SJCRH30 (cell line): ENCODE measurements at regions not wholly inside any gene's neighbourhood (a gene's known extent, or its start where the extent isn't known, plus 50 kb on each side); places are given as distances from the start of the nearest gene placed in this dataset.
A peak's percentile ranks its signal among the peaks of the same experiment; 100 is the strongest.
"Not testable (repeated sequence)": the region's sequence is repeated elsewhere in the genome, so short reads cannot be mapped to it uniquely, and the experiment has no call there.

Source experiments
- DNase-seq, 2 experiments: peaks; one replicate each; pipeline ENCODE4 v3.0.0-alpha.2; 2015 to 2020
- H3K27ac ChIP-seq: fragments of 250-450 bp; sonication (Bioruptor Pico); 2 replicates; pipeline ENCODE4 v1.5.1; 2020; ENCODE audit warnings: mild to moderate bottlenecking, moderate library complexity
- H3K27me3 ChIP-seq: fragments of 250-450 bp; sonication (Bioruptor Pico); 2 replicates; pipeline ENCODE4 v1.5.1; 2020; ENCODE audit warnings: mild to moderate bottlenecking, moderate library complexity
- H3K36me3 ChIP-seq: fragments of 250-450 bp; sonication (Bioruptor Pico); 2 replicates; pipeline ENCODE4 v1.5.1; 2020; ENCODE audit warnings: mild to moderate bottlenecking, moderate library complexity
- H3K4me1 ChIP-seq: fragments of 250-450 bp; sonication (Bioruptor Pico); 2 replicates; pipeline ENCODE4 v1.5.1; 2020; ENCODE audit warnings: mild to moderate bottlenecking, moderate library complexity
- H3K4me3 ChIP-seq: fragments of 250-450 bp; sonication (Bioruptor Pico); 2 replicates; pipeline ENCODE4 v1.5.1; 2020; ENCODE audit warnings: mild to moderate bottlenecking, moderate library complexity
- H3K9me3 ChIP-seq: fragments of 250-450 bp; sonication (Bioruptor Pico); replicated peaks from 2 replicates; pipeline ENCODE4 v1.5.1; 2020; ENCODE audit warnings: mild to moderate bottlenecking, moderate library complexity

- no peaks in the 10 kb centered on the region for H3K27me3 ChIP-seq
- no peaks in the 10 kb centered on the region for H3K36me3 ChIP-seq
- H3K4me1 ChIP-seq, result no peaks in the 10 kb centered on the region
- H3K9me3 ChIP-seq, result no peaks in the 10 kb centered on the region
- H3K27ac ChIP-seq, result no peak overlapping the region
- no peak for DNase-seq
- H3K4me3 ChIP-seq, result no peak overlapping the region
Observed at GRCh38 chr1:193927550-193927949, 741.1 kb upstream of the B3GALT2 start.

DNA sequence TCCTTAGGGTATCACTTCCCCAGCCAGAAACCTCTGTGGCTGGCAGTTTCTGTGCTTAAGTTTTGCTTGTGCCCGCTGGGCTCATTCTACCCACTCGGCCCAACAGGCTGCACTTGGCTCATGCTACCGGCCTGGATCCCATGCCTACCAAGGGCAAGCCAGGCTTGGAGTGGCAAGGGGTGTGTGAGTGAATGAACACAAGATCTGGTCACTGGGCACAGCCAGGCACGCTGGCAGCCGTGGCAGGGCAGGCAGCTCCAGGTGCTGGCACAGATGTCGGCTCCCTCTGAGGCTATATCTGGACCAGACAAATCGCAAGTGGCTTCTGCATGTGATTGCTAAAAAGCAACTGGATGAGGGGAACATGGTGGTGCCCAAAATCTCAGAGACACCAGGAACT, 740.5 kb upstream of the B3GALT2 start:
- H3K9me3 ChIP-seq, result no peaks in the 10 kb centered on the region
- H3K27ac ChIP-seq, result no peak overlapping the region
- H3K27me3 ChIP-seq, result no peaks in the 10 kb centered on the region
- H3K4me1 ChIP-seq, result no peaks in the 10 kb centered on the region
- no peaks in the 10 kb centered on the region for H3K36me3 ChIP-seq
- no peak for DNase-seq
- H3K4me3 ChIP-seq, result no peak overlapping the region

GRCh38 chr1:193919827-193920226, 733.4 kb upstream of the B3GALT2 start:
- Histone ChIP-seq H3K36me3 (no peaks in the 10 kb centered on the region), H3K4me3 (no peak overlapping the region), H3K9me3 (no peaks in the 10 kb centered on the region), H3K27me3 (no peaks in the 10 kb centered on the region), H3K27ac (no peak overlapping the region), H3K4me1 (no peaks in the 10 kb centered on the region)
- DNase-seq, result no peak

DNA sequence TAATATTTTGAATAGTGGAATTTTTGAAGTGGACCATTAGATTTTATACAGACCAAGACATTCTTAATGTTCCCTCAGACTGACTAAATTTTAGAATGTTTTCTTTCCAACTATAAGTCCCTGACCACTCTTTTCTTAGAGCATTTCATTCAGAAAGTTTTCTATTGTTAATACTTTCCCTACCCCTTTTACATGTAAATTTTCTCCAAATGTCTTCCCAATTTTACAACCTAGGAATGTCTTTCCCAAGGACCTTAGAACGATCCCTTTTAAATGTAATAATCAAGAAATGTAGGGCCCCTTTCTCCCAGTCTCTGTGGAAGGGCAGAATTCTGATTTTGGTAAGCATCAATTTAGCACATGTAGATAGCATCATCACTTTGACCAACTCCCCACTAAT, 730.0 kb upstream of the B3GALT2 start:
- H3K4me3 ChIP-seq, result no peak overlapping the region
- H3K27me3 ChIP-seq, result no peaks in the 10 kb centered on the region
- no peak overlapping the region for H3K27ac ChIP-seq
- H3K4me1 ChIP-seq, result no peaks in the 10 kb centered on the region
- no peaks in the 10 kb centered on the region for H3K36me3 ChIP-seq
- H3K9me3 ChIP-seq, result no peaks in the 10 kb centered on the region
- no peak for DNase-seq

GRCh38 chr1:193914871-193915270, 728.5 kb upstream of the B3GALT2 start:
- Histone ChIP-seq H3K27ac (no peak overlapping the region), H3K4me3 (no peak overlapping the region), H3K27me3 (no peaks in the 10 kb centered on the region), H3K9me3 (no peaks in the 10 kb centered on the region), H3K36me3 (no peaks in the 10 kb centered on the region), H3K4me1 (no peaks in the 10 kb centered on the region)
- no peak for DNase-seq

GRCh38 chr1:193909406-193910082, 723.1 kb upstream of the B3GALT2 start:
- no peak for DNase-seq
- Histone ChIP-seq H3K36me3 (no peaks in the 10 kb centered on the region), H3K4me3 (no peak overlapping the region), H3K4me1 (no peaks in the 10 kb centered on the region), H3K27me3 (no peaks in the 10 kb centered on the region), H3K9me3 (no peaks in the 10 kb centered on the region), H3K27ac (no peak overlapping the region)

DNA sequence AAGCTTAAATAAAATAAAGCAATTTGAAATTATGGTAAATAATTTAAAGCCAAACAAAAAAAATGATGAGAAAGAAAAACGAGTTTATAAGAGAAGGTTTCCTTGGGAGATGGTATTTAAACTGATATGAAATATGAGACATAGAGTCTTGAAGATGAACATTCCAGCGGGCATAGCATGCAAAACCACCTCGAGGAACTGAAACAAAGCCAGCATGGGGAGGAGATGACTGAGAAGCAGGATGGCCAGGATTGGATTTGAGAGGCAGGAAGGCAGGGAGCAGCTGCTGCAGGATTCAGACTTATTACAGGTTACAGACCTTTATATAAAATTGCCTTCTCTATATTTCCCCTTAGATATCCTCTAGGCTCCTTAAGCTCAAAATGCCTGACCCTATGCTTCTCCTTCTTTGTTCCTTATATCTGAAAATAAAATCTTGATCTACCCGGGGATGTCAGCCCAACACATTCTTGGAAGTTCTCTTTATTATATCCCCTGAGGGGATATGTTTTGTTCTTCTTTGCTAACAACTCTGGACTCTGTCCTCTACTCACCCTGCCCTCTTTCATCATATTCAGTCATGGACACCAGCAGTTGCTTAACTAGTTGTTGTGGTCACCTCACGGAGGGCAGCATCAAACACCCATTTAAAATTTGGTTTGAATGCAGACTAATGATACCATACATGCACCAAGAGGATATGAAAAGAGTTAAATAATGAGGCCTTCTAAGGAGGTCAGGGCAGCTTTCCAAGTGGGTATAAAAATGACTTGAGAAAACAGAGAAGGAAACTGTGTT, 719.1 kb upstream of the B3GALT2 start:
- no peaks in the 10 kb centered on the region for H3K36me3 ChIP-seq
- peak in 1 of 2 experiments; percentile 10 for DNase-seq
- H3K9me3 ChIP-seq, result no peaks in the 10 kb centered on the region
- no peaks in the 10 kb centered on the region for H3K4me1 ChIP-seq
- H3K27ac ChIP-seq, result no peak overlapping the region
- no peaks in the 10 kb centered on the region for H3K27me3 ChIP-seq
- H3K4me3 ChIP-seq, result no peak overlapping the region

DNA sequence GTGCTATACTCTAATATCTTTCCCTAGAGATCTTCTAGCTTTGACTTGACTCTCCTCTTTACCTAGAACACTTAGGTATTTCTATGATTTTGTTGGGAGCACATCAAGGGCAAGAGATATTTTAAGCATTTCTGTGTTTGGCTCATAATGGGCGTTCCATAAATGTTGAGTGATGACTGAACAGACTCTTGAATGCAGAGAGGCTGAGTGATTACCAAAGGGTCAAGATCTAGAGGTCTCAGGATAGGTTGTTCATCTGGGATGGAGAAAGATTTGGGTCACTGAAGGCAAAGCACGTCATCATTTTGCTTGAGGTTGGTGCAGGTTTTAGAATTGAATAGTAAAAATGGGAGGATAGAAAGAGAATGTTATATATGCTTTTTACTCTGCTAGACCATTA, 705.4 kb upstream of the B3GALT2 start:
- Histone ChIP-seq H3K36me3 (no peaks in the 10 kb centered on the region), H3K4me3 (no peak overlapping the region), H3K27me3 (no peaks in the 10 kb centered on the region), H3K27ac (no peak overlapping the region), H3K4me1 (no peaks in the 10 kb centered on the region), H3K9me3 (no peaks in the 10 kb centered on the region)
- no peak for DNase-seq

DNA sequence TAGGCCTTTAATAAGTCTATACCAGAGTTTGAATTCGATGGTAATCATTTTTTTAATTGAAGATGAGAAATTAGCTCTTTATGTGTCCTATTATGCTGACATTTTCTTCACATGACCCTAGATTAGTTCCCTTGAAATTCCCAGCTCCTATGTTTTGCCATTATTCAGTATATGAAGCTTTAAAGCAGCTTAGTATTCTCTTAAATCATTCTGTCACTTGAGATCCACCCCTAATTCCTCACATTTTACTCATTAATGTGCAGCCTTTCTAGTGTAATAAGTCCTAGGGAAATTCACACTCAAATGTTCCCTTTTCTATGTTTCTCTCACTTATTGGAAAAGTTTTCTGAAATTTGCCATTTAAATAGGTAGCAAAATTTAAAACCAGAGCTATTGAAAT, 704.5 kb upstream of the B3GALT2 start:
- H3K27me3 ChIP-seq, result no peaks in the 10 kb centered on the region
- H3K4me3 ChIP-seq, result no peak overlapping the region
- no peaks in the 10 kb centered on the region for H3K4me1 ChIP-seq
- no peak overlapping the region for H3K27ac ChIP-seq
- no peak for DNase-seq
- H3K9me3 ChIP-seq, result no peaks in the 10 kb centered on the region
- no peaks in the 10 kb centered on the region for H3K36me3 ChIP-seq

DNA sequence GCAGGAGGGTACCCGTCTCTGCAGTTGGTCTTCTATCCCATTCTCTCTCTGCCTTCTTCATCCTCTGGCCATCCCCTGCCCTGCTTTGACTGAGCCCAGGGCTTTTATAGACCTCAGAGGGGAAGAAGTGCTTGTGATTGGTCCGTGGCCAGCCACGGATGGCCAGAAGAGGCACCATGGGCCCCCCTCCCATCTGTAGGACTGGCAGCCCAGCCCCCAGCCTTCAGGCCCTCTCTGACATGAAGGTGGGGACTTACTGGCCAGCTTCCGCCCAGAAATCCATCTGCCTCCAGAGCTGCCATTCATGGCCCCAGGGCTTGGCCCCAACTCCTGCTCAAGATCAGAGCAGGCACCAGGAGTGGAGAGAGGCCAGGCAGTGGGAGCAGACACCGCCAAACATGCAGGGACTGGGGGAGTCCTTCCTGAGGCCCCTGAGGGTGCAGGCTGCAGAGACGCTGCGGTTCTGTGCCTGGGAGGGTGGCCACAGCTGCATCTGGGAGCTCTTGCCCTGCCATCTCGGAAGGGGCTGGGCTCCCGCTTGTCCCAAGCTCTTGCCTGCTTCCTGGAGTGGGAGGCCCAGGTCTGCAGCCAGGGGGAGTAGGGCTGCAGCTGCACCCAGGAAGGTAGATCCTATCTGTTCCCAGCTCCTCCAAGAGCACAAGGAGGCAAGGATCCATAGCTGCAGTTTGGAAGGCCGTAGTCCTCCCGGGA, 698.6 kb upstream of the B3GALT2 start:
- no peak overlapping the region for H3K4me3 ChIP-seq

DNA sequence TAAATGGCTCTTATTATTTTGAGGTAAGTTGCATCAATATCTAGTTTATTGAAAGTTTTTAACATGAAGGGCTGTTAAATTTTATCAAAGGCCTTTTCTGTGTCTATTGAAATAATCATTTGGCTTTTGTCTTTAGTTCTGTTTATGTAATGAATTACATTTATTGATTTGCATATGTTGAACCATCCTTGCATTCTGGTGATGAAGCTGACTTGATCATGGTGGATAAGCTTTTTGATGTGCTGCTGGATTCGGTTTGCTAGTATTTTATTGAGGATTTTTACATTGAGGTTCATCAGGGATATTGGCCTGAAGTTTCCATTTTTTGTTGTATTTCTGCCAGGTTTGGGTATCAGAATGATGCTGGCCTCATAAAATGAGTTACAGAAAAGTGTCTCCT, 691.5 kb upstream of the B3GALT2 start:
- not testable (repeated sequence) for H3K4me3 ChIP-seq, H3K27ac ChIP-seq, H3K4me1 ChIP-seq, H3K36me3 ChIP-seq, DNase-seq, H3K9me3 ChIP-seq, H3K27me3 ChIP-seq

More for the DNA sequence above, 698.6 kb upstream of the B3GALT2 start:
- H3K9me3 ChIP-seq, result no peaks in the 10 kb centered on the region
- H3K27me3 ChIP-seq, result no peaks in the 10 kb centered on the region
- no peak overlapping the region for H3K27ac ChIP-seq
- DNase-seq, result no peak
- no peaks in the 10 kb centered on the region for H3K36me3 ChIP-seq
- H3K4me1 ChIP-seq, result no peaks in the 10 kb centered on the region

DNA sequence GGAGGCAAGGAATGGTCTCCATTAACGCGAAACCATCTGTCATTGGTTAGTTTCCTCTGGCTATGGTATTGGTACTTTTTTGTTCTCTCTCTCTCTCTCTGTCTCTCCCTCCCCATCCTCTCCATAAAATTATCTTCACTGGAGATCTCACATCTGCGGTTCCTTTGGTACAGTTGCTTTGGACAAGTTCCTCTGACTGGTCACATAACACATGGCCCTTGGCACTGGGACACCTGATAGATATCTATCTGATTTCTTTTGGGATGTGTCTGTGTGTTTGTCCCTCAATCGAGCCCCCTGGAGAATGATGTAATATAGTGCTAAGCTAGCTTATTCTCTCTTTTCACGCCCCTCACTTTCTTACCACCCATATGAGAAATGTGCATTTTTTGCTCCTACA, 682.0 kb upstream of the B3GALT2 start:
- Histone ChIP-seq H3K9me3 (no peaks in the 10 kb centered on the region), H3K27me3 (no peaks in the 10 kb centered on the region), H3K36me3 (no peaks in the 10 kb centered on the region), H3K4me3 (no peak overlapping the region), H3K4me1 (no peaks in the 10 kb centered on the region), H3K27ac (no peak overlapping the region)
- no peak for DNase-seq

GRCh38 chr1:193856261-193856660, 669.8 kb upstream of the B3GALT2 start:
- Histone ChIP-seq H3K4me3 (no peak overlapping the region), H3K36me3 (no peaks in the 10 kb centered on the region), H3K9me3 (no peaks in the 10 kb centered on the region), H3K4me1 (no peaks in the 10 kb centered on the region), H3K27me3 (no peaks in the 10 kb centered on the region), H3K27ac (no peak overlapping the region)
- DNase-seq, result no peak

DNA sequence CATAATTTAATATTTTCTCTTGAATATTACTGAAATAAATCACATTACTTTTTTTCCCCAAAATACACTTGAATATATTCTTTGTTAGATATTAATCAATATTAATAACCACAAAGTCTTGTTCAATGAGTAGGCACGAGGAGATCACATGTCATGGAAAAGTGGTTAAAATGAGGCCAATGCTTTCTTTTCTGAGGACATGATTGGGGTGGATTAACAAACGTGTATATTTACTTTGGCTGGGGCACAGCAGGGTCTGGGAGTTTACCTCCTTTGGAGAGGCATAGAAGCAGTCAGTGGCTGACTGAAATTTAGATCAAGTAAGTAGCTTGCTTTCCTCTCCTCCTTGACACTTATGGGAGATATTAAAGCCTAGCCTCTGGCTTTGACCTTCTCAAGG, 664.3 kb upstream of the B3GALT2 start:
- no peaks in the 10 kb centered on the region for H3K27me3 ChIP-seq
- H3K4me1 ChIP-seq, result no peaks in the 10 kb centered on the region
- H3K9me3 ChIP-seq, result no peaks in the 10 kb centered on the region
- no peaks in the 10 kb centered on the region for H3K36me3 ChIP-seq
- no peak overlapping the region for H3K27ac ChIP-seq
- peak in 1 of 2 experiments; percentile 2 for DNase-seq
- H3K4me3 ChIP-seq, result no peak overlapping the region

DNA sequence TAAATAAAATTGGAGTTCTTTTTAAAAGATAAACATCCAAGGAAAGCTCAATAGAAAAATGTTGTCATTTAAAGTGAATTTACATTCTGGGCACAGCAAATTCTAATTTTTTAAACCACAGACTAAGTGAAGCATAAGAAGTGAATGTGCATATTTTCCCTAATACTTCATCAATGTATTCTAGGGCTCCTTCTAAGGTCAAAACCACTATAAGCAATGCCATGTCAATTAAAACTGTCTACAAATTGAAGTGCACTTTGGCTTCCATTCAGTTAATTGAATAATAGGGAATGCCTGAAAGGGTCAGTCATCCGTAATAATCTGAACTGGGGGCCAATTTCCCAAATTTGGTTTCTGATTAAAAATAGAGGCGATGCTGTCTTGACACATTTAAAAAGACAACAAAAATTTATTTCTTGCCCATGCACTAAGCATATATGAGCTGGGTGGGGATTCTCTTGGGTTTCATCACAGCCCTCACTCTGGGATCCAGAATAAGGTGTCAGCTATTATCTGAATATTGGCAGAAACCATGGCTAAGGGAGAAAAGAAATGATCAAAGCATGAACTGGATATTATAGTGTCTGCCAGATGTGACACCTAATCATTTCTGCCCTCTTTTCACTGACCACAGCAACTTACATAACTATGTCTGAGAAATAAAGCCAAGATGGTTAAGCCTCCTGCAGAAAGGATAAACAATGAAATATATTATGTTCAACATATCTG, 660.6 kb upstream of the B3GALT2 start:
- Histone ChIP-seq H3K27ac (no peak overlapping the region), H3K4me3 (no peak overlapping the region), H3K4me1 (no peaks in the 10 kb centered on the region), H3K9me3 (no peaks in the 10 kb centered on the region), H3K36me3 (no peaks in the 10 kb centered on the region), H3K27me3 (no peaks in the 10 kb centered on the region)
- no peak for DNase-seq
